OCI-LY3 (cell line): ENCODE measurements at regions not wholly inside any gene's neighbourhood (a gene's known extent, or its start where the extent isn't known, plus 50 kb on each side); places are given as distances from the start of the nearest gene placed in this dataset.

Source experiments
- EZH2phosphoT487 ChIP-seq: fragments of 200-600 bp; shearing (Covaris generic); IDR thresholded peaks from 2 replicates; pipeline ENCODE4 v1.6.1; 2018; ENCODE audit warnings: antibody characterized with exemption, mixed run types, low read depth
- TF ChIP-seq, protein P1 (sequence below): fragments of 200-600, 300-600 bp; sonication (generic); IDR thresholded peaks from 2 replicates; pipeline ENCODE4 v1.5.1; 2014; ENCODE audit warnings: antibody characterized with exemption, low read length, low read depth

DNA sequence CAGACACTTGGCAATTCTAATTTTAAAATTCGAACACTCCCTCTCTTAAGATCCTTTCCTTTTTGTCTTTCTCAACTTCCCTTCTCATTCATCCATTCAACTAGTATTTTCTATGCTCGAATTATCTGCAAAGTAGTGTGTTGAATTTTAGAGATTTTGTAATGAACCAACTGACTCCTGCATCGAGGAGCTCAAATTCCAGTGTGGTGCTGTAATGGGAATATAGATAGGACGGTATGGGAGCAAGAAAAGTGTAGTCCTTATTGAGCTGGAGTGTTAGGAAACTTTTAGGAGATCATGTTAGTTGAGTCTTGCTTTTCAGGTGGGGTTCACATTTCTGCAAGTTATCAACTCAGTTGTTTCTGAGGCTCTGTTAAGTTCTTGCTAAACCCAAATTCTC is 897.5 kb downstream of the TTLL7 start:
- TF ChIP-seq, protein P1, sequence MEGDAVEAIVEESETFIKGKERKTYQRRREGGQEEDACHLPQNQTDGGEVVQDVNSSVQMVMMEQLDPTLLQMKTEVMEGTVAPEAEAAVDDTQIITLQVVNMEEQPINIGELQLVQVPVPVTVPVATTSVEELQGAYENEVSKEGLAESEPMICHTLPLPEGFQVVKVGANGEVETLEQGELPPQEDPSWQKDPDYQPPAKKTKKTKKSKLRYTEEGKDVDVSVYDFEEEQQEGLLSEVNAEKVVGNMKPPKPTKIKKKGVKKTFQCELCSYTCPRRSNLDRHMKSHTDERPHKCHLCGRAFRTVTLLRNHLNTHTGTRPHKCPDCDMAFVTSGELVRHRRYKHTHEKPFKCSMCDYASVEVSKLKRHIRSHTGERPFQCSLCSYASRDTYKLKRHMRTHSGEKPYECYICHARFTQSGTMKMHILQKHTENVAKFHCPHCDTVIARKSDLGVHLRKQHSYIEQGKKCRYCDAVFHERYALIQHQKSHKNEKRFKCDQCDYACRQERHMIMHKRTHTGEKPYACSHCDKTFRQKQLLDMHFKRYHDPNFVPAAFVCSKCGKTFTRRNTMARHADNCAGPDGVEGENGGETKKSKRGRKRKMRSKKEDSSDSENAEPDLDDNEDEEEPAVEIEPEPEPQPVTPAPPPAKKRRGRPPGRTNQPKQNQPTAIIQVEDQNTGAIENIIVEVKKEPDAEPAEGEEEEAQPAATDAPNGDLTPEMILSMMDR = no peak
- TF ChIP-seq EZH2phosphoT487 = no peak
